Lower leg skin (tissue), 3 donors: ENCODE measurements at regions not wholly inside any gene's neighbourhood (a gene's known extent, or its start where the extent isn't known, plus 50 kb on each side); places are given as distances from the start of the nearest gene placed in this dataset.

Experiments used
- POLR2A ChIP-seq, 2 donors: fragments of 450-650 bp; IDR thresholded peaks; one replicate each; pipeline ENCODE4 v1.6.1; 2016 to 2017; ENCODE audit warnings: antibody characterized with exemption in 2 of 2, mild to moderate bottlenecking in 1 of 2, moderate library complexity in 1 of 2
- TF ChIP-seq, protein P1 (sequence below), 3 donors: fragments of 450-650 bp; IDR thresholded peaks; one replicate each; pipeline ENCODE4 v1.5.1; 2016; ENCODE audit warnings: antibody characterized with exemption in 3 of 3, mild to moderate bottlenecking in 3 of 3, moderate library complexity in 2 of 3

DNA sequence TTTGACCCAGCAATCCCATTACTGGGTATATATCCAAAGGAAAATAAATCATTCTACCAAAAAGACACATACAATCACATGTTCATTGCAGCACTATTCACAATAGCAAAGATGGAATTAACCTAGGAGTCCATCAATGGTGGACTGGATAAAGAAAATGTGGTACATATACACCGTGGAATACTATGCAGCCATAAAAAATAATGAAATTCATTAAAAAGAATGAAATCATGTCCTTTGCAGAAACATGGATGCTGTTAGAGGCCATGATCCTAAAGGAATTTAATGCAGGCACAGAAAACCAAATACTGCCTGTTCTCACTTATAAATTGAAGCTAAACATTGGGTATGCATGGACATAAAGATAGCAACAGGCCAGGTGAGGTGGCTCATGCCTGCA, 61.9 kb upstream of the BMP6 start:
- TF ChIP-seq, protein P1, sequence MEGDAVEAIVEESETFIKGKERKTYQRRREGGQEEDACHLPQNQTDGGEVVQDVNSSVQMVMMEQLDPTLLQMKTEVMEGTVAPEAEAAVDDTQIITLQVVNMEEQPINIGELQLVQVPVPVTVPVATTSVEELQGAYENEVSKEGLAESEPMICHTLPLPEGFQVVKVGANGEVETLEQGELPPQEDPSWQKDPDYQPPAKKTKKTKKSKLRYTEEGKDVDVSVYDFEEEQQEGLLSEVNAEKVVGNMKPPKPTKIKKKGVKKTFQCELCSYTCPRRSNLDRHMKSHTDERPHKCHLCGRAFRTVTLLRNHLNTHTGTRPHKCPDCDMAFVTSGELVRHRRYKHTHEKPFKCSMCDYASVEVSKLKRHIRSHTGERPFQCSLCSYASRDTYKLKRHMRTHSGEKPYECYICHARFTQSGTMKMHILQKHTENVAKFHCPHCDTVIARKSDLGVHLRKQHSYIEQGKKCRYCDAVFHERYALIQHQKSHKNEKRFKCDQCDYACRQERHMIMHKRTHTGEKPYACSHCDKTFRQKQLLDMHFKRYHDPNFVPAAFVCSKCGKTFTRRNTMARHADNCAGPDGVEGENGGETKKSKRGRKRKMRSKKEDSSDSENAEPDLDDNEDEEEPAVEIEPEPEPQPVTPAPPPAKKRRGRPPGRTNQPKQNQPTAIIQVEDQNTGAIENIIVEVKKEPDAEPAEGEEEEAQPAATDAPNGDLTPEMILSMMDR (IDR thresholded peaks at IDR 0.05) = no peak
- TF ChIP-seq POLR2A (IDR thresholded peaks at IDR 0.05) = no peak
